GM19240 (cell line): ENCODE measurements at regions not wholly inside any gene's neighbourhood (a gene's known extent, or its start where the extent isn't known, plus 50 kb on each side); places are given as distances from the start of the nearest gene placed in this dataset.

Experiments
- DNase-seq: peaks from one replicate; pipeline ENCODE4 v3.0.0; 2011; ENCODE audit warnings: low spot score; ENCODE audit not compliant: insufficient read length

DNA sequence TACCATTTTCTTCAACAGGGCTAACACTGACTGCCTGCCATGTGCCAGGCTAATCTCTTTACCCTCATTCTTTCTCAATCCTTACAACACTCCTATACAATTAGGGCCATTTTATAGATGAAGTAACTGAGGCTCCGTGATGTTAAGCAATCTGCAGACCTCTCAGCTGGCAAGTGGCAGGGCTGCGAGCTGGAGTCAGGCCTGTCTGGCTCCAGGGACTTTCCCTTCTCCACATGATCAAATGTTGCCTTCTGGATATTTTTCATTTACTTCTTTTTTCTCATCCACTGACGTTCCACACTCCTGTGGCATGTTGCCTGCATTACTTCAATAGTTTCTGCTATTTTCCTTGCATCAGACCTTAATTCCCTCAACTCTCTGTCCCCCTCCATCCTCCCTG is 55.2 kb upstream of the TAGAP start:
- no peak for DNase-seq

DNA sequence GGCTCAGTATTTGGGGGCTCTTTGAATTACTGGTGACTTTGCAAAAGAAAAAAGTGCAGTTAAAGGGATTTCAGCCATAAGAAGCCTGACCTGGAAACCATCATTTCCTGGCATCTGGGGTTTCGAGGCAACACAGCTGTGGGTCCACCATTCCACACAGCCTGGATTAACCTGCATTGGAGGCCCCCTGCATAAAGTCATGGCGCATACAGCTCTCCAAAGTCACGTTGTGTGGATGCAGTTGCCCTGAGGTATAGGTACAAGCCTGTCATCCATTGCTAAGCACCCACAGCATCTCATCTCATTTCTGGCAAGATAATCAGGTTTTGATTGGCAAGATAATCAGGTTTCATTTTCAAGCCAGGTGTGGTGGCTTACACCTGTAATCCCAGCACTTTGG is 54.5 kb upstream of the TAGAP start:
- DNase-seq = no peak

DNA sequence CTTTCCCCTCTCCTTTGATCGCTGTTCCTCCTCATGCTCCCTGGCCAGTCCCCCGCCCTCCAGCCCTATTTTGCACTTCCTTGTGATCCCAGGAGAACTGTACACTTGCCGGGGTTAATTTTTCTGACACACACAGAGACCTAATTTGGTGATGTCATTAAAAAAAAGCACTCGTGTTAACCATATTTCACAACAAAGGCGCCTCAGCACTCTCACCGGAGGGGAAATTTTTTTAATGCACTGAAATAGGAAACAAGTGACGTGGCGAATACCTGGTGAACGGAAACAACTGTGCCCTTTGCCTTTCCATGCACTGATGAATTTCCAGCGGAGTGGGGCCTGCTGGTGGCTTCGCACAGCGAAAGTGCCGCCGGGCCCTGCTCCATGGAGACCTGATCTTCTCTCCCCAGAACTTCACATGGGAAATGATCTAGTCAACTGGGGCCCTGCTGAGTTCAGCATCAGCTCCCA is 53.9 kb upstream of the TAGAP start:
- DNase-seq = no peak

DNA sequence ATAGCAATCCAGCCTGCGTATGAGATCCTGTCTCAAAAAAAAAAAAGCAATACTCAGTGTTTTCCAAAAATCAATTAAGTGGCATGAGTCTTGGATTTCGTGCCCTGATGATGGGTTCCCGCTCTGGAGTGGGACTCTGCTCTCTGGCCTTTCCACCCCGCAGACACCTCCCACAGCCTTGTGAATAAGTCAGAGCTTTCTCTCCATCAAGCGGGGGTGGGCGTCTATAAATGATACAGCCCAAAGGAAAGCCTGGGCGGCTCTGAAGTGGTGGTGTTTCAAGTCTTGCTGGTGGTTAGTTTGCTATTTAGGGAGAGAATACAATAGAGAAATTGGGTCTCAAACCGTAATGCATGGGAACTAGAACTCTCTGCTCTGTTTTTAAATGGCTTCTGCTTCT is 52.5 kb upstream of the TAGAP start:
- no peak for DNase-seq

DNA sequence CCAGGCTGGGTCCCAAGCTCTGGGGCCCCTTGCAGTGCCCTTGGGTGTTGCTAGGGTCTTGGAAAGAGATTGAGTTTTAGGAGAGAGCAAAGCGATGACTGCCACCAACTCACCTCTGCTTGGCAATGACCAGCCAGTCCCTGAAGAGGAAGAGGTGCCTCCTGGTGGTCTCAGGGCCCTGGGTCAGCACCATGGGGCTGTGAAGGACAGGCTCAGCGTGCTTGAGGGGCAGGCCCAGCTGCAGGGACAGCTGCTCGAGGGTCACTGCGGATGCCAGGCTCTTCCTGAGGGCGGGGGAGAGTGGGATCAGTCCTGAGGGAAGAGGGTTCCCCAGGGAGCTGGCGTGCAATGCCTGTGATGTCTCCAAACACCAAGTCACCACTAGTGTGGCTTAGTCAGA is 50.8 kb upstream of the TAGAP start:
- no peak for DNase-seq

DNA sequence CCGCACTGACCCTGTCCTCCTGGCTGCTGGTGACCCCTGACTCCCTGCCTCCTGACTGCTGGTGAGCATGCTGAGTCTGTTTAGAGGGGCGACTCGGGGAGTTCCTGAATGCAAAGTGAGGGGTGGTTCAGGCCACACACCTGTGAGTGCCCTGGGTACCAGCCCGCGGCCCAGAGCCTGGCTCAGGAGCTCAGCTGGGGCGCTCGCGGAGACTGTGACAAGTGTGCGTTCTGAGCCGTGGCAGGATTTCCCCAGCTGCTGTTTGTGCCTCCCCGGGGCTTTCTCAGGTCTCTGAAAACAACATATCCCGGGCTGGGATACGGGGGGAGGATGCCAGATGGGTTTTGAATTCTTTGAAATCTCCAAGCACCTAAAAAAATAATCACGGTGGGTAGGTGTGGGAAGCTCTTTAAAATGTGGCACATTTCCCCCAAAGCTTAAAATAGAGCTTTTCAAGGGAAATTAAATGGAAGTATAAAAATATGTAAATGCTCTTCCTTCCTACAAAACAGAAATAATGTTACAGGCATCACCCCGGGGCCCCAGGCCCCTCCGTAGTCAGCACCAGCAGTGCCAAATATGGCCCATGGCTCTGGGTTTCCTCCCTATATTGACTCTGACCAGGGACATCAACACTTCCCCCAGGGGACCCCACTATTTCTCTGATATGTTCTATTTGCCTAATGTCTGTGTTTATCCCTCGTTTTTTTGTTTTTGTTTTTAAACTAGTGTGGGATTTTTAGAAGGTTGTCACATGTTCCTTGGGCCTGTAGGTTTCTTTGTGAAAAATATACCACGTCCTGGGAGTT is 49.9 kb upstream of the TAGAP start:
- DNase-seq = no peak
